HCT116 (cell line): ENCODE measurements at regions not wholly inside any gene's neighbourhood (a gene's known extent, or its start where the extent isn't known, plus 50 kb on each side); places are given as distances from the start of the nearest gene placed in this dataset.

Experiments
- CTCF ChIP-seq, 3 experiments: fragments of 200-600 bp in 1 of 3; sonication (generic) in 1 of 3; IDR thresholded peaks in 2 of 3; conservative IDR thresholded peaks in 1 of 3; 2 replicates each; pipeline ENCODE4 v1.5.1; 2012 to 2017; ENCODE audit warnings: low read depth in 2 of 3, low read length in 2 of 3, antibody characterized with exemption in 1 of 3, borderline replicate concordance in 1 of 3, control low read depth in 1 of 3, mild to moderate bottlenecking in 1 of 3, mixed read lengths in 1 of 3, mixed run types in 1 of 3, moderate library complexity in 1 of 3; ENCODE audit not compliant: insufficient read depth in 1 of 3
- EZH2 ChIP-seq: fragments of 200-600 bp; sonication (generic); IDR thresholded peaks from 2 replicates; pipeline ENCODE4 v1.6.1; 2017; ENCODE audit warnings: antibody characterized with exemption, mixed run types
- EZH2phosphoT487 ChIP-seq: fragments of 200-600 bp; IDR thresholded peaks from 2 replicates; pipeline ENCODE4 v1.6.1; 2018; ENCODE audit warnings: antibody characterized with exemption, borderline replicate concordance
- POLR2A ChIP-seq: IDR thresholded peaks from 2 replicates; pipeline ENCODE4 v1.7.0; 2011; ENCODE audit warnings: borderline replicate concordance; ENCODE audit not compliant: insufficient read depth, insufficient read length; ENCODE audit errors: extremely low read depth
- TCF7L2 ChIP-seq: IDR thresholded peaks from 2 replicates; pipeline ENCODE4 v1.7.0; 2011; ENCODE audit warnings: borderline replicate concordance, inconsistent platforms; ENCODE audit not compliant: insufficient read depth, insufficient read length; ENCODE audit errors: extremely low read depth

- TF ChIP-seq CTCF (IDR thresholded peaks at IDR 0.05 in 2 of 3, conservative IDR thresholded peaks at IDR 0.05 in 1 of 3; ENCODE audit: borderline replicate concordance in 1 of 3, insufficient read depth in 1 of 3, low read depth in 2 of 3, low read length in 2 of 3): no peak
- no peak for TF ChIP-seq TCF7L2
- no peak for TF ChIP-seq EZH2phosphoT487
- no peak for TF ChIP-seq POLR2A
- no peak for TF ChIP-seq EZH2
These were observed 1165.7 kb downstream of the NLGN4Y start for GRCh38 chrY:15689994-15690393.
